Cerebellar nuclear complex (tissue), 1 donor: ENCODE measurements at regions not wholly inside any gene's neighbourhood (a gene's known extent, or its start where the extent isn't known, plus 50 kb on each side); places are given as distances from the start of the nearest gene placed in this dataset.

Experiments used
- DNase-seq, 2 experiments: peaks; one replicate each; lab custom pipeline; 2025; lab: John Stamatoyannopoulos, UW

GRCh38 chr11:27215471-27216269, 147.3 kb downstream of the CCDC34 start:
- no peak for DNase-seq

- DNase-seq, result no peak
Measured at GRCh38 chr11:27214713-27215112, 148.3 kb downstream of the CCDC34 start.

GRCh38 chr11:27213232-27213660, 149.8 kb downstream of the CCDC34 start:
- DNase-seq, result peak; percentile 22 to 79

GRCh38 chr11:27212248-27212780, 150.7 kb downstream of the CCDC34 start:
- no peak for DNase-seq

GRCh38 chr11:27211370-27212127, 151.5 kb downstream of the CCDC34 start:
- DNase-seq, result no peak

GRCh38 chr11:27210531-27210930, 152.5 kb downstream of the CCDC34 start:
- no peak for DNase-seq

- no peak for DNase-seq
Measured at GRCh38 chr11:27209562-27210005, 153.4 kb downstream of the CCDC34 start.

- DNase-seq, result no peak
Measured at GRCh38 chr11:27208846-27209245, 154.2 kb downstream of the CCDC34 start.

- DNase-seq, result no peak
Measured at GRCh38 chr11:27207025-27207650, 155.9 kb downstream of the CCDC34 start.

GRCh38 chr11:27205779-27206570, 157.0 kb downstream of the CCDC34 start:
- no peak for DNase-seq

- no peak for DNase-seq
Measured at GRCh38 chr11:27205250-27205649, 157.8 kb downstream of the CCDC34 start.

- no peak for DNase-seq
Measured at GRCh38 chr11:27204529-27204928, 158.5 kb downstream of the CCDC34 start.

- no peak for DNase-seq
Measured at GRCh38 chr11:27203077-27203647, 159.9 kb downstream of the CCDC34 start.

- no peak for DNase-seq
Measured at GRCh38 chr11:27201454-27202302, 161.1 kb downstream of the BBOX1 start.

GRCh38 chr11:27200779-27201453, 160.3 kb downstream of the BBOX1 start:
- no peak for DNase-seq

- no peak for DNase-seq
Measured at GRCh38 chr11:27196203-27196897, 155.7 kb downstream of the BBOX1 start.

GRCh38 chr11:27195837-27196202, 155.2 kb downstream of the BBOX1 start:
- DNase-seq, result no peak

GRCh38 chr11:27194976-27195375, 154.4 kb downstream of the BBOX1 start:
- no peak for DNase-seq
